HL-60 (cell line): ENCODE measurements at regions not wholly inside any gene's neighbourhood (a gene's known extent, or its start where the extent isn't known, plus 50 kb on each side); places are given as distances from the start of the nearest gene placed in this dataset.

Source experiments
- CTCF ChIP-seq: IDR thresholded peaks from one replicate; pipeline ENCODE4 v1.5.1; 2011; ENCODE audit warnings: low read length, control low read depth, inconsistent platforms; ENCODE audit not compliant: insufficient read depth
- GABPA ChIP-seq: IDR thresholded peaks from 2 replicates; pipeline ENCODE4 v1.6.1; 2012; ENCODE audit warnings: low read depth
- POLR2AphosphoS5 ChIP-seq: IDR thresholded peaks from 2 replicates; pipeline ENCODE4 v1.6.1; 2012; ENCODE audit warnings: low read depth

- TF ChIP-seq CTCF (no peak), GABPA (no peak), POLR2AphosphoS5 (no peak)
Measured at GRCh38 chr12:116421785-116422538, 137.2 kb upstream of the MAP1LC3B2 start.
